GM21737 (cell line): ENCODE measurements at regions not wholly inside any gene's neighbourhood (a gene's known extent, or its start where the extent isn't known, plus 50 kb on each side); places are given as distances from the start of the nearest gene placed in this dataset.

Source experiments
- ATAC-seq: cut with Tn5 transposase; IDR thresholded peaks from one replicate; pipeline ENCODE4 v1.9.1; 2021; ENCODE audit warnings: mild to moderate bottlenecking, moderate library complexity; ENCODE audit not compliant: unreplicated experiment

DNA sequence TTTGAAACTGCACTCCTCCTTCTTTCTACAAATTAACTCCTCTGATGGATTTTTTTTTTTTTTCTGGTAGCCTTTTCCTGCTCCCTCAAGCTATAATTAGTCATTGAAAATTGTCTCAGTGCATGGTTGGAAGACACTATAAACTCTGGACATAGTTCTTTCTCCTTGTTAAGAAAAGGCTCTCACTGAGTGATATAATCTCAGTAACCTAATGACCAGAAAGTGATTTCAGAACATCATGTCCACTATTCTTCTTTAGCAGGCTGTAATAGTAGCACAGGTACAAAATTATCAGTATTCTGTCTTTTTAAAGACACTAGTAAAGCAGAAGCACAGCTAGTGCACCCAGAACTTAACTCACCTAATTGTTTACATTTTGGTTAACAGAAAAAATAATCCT is 752.6 kb upstream of the PHF14 start:
- no peak for ATAC-seq

DNA sequence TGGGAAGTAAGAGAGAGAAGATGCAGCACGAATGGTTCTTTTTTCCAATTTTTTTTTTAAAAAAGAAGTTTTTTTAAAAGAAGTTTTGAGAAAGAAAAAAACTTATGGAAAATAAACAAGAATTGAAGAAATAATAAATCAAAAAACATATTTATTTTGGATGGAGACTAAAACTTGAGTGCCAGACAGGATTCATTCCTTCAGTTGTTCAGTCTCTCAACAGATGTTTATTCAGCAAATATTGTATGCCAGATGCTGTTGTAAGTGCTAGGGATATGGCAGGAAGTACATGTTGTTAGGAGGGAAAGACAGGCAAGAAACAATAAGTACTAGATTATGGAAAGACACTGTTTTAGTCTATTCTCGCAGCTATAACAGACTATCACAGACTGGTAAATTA is 750.7 kb upstream of the PHF14 start:
- no peak for ATAC-seq

DNA sequence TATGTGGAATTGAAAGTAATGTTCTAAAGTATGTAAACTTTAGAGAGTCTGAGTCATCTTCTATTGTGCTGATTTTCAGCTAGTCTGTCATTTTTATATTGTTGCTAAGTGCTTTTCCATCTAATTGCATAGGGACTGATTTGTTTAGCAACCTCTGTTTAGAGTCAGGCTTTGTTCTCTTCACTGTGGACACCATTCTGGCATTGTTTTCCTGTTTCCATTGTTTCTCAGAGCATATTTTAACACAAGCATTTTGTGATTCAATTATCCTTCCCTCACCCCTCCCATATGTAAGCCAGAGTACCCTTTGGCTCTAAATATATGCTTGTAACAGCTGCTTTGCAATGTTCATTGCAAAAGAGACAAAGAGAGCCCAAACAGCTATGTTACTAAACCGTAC is 748.4 kb upstream of the PHF14 start:
- no peak for ATAC-seq

DNA sequence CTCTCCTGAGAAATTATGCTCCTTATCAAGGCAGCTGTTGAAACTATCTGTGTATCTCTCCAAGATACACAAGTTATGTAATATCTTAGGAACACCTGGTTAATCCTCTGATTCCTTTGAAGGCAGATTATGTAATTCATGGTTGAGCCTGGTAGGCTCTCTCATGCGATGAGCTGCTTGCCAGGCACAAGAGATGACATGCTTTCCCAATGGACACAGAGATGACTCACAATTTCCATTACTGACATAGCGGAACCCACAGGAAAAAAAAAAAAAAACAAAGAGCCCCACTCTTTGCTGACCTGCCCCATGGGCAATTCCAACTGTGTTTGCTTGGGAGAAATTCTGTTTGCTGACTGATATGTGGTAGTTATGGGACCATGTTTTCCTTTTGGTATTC is 736.4 kb upstream of the PHF14 start:
- ATAC-seq, result no peak

DNA sequence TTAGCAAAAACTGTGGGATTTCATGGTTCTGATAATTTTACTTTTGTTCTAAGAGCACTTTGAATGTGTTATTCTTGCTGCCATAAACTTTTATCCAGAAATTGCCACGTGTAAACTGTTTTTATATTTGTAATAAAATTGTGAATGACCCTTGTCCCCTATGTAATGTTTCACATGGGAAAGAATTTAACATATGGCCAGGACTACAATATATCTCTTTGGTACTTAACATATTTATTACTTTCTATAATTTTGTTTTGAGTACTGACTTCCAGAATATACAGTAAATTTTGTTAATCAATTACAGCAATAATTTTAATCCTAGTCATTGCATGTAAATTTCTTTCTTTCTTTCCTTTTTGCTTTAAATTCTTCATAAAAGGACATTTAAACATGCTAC is 735.0 kb upstream of the PHF14 start:
- no peak for ATAC-seq

DNA sequence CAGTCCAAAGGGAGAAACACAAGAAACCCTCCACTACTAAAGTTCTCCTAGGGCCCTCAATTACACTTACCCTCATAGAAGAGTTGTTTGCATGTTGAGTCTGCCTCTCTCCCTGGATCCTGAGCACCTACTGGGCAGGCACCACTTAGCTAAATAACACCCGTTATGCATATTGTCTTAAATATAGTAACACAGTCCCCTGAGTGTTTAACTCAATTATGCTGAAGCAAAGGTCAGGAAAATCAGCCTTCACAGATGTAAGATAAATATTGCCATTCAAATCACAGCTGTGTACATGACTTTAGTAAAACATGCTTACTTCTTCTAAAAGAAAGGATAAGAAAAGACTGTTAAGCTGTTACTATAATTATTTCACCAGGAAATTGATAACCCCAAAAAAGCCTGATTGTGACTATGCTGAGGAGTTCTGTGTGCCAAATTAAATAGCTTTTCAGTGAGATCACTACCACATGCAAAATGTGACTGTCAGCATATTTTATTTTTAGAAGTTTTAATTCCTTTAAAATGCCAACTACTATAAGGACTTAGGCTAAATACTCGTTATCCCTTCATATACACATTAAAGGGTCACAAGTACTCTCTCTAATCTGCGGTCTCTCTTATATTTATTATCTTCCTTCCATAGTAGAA is 733.9 kb upstream of the PHF14 start:
- no peak for ATAC-seq

DNA sequence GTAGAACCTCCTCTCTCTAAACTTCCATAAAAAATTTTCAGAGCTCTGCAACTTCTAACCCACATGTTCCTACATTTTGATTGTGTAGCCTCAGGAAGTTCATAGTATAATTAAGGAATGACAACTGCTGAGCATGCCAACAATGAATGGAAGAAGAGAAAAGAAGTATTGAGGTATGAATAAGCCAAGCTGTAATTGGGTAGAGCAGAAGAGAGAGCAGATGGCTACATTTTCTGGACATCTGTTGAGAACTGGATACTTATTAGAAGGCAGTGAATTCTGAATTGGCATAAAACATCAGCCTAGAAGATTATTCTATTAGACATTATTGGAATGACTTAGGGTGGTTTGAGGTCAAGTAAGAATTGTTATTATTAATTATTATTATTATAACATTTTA is 728.3 kb upstream of the PHF14 start:
- ATAC-seq, result no peak

DNA sequence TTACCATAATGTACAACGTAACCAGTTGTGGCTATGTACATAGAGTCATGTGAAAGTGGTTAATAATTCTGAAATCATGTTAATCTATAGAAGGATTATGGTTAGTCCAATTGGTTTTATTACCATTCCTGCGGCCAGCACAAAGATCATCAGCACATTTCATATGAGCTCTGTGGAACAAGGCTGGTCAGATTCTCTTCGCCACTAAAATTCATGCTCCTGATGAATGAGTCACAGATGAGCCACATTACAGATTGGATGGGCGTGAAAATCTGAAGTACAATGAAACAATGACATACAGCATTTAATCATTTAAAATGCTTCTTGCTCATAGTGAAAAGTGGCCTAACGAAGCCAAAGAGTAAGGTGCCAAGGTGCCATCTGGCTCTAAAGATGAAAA is 716.2 kb upstream of the PHF14 start:
- ATAC-seq, result no peak

DNA sequence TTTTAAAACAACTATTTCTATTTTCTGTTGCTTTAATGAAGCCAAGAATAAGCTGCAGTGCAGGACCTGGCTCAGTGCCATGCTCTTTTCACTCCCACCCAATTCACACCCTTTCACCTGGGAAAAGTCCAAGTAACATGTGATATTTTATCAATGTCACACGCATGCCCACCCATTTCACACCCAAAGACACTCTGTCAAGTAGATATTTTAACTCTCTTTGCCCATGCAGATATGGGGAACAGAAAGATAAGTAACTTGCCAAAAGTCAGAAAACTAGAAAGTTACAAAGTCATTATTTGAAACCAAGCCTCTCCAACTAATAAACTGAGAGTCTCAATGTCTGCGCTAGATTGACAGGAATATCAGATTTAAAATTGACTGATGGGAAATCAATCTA is 706.7 kb upstream of the PHF14 start:
- ATAC-seq, result no peak

DNA sequence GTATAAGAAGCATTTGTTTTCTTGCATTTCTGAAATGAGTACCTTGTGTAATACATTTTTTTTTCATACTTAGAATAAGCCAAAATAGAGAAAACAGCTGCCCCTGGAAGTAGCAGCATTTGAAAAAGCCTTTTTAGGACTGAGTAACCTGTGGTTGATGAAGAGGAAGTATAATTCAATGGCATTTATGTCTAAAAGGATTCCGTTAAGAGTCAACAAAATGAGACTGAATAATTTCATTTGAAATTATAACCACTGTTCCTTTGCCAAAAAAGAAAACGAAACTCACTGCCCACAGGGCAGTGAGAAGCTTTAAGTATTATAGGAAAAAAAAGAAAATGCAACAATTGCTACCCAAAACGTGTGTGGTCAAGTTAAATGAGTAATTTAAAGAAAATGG is 705.6 kb upstream of the PHF14 start:
- no peak for ATAC-seq

DNA sequence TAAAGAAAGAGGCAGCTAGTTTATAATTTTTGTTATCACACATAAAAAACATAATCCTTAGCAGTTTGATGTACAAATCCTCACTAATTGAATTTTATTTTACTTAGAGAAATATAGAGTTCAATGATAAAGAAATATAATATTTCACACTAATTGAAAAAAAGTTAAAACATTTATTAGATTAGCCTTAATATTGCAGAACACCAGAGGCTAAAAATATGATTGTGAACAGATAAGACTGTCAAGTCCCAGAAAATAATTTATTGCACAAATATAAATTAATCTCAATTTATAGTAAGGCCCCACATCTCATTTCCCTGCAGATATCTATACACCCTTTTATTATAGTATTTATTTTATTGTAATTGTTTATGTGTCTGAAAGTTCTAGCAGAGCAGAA is 690.8 kb upstream of the PHF14 start:
- ATAC-seq, result no peak

DNA sequence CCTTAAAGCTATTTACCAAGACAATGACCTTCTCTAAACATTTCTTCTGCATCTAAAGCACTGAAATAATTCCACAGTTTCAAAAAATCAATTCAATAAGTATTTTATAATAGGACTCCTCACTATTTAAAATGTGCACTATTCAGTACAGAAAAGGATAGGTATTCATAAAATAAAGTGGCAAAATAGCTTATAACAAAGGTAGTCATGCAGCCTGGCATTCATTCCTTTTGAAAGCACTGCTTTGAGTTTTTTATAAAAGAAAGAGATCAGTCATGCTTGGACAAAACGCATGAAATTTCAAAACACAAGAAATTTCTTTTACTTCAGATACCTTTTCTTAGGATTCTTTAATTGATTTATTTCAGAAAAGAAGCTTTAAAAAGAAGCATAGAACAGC is 689.7 kb upstream of the PHF14 start:
- ATAC-seq, result no peak

DNA sequence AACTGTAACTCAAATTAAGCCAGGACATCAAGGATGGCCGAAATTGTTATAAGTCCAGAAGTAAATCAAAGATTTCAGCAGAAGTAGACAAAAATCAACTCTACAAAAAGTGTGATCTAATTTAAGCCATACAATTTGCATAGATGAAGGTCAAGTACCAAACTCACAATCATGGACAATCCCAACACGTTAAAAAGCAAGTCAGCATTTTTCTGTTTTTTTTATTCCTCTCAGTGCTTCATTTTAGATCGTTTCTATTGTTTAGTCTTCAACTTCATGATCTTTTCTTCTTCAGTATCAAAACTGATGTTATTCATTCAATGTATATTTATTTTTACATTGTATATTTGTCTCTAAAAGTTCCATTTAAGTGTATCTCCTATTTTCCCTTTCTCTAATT is 674.3 kb upstream of the PHF14 start:
- no peak for ATAC-seq

DNA sequence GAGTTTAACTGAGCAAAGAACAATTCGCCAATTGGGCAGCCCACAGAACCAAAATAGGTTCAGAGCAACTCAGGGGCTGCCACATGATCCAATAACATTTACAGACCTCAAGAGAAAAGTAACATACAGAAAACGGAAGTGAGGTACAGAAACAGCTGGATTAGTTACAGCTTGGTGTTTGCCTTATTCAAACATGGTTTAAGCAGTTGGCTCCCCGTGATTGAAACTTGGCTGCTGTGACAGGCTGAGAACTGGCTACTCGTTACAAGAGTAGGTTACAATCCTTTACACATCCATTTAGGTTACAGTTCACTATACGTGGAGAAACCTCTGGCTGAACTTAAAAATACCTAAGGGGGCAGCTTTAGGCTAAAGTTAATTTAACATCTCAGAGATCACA is 673.1 kb upstream of the PHF14 start:
- no peak for ATAC-seq

DNA sequence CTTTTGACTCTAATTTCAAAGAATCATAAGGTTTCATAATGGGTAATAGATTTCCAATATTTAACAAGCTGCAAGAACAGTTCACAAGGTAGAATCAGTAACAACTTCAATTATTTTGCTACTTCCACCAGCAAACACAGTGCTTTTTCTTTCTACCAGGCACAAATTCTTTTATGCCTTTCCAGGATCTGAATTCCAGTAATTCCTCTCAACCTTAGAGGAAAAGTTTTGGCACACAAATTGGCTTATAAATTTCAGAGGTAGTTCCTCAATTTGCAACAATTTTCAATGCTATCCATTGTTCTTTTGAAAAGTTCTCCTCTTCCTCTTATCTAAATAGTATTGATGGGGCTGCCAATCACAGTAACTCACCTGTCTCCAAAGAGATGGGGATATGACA is 665.4 kb upstream of the PHF14 start:
- ATAC-seq, result no peak

DNA sequence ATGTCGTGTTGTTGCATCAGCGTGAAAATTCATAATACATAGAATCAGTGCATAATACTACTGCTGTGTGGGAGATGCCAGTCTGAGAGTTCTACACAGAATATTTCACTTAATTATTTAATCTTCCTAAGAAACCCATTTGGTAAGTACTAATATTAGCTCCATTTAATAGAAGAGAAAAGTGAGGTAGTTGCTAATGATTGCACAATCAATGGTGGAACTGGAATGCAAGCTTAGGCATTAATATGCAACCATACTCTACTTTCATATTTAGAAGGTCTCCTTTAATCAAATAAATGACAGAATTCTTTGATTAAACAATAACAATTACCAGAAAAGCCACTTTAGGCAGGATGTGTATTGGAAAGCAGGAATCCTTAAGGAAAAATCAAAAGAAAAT is 660.7 kb upstream of the PHF14 start:
- no peak for ATAC-seq

DNA sequence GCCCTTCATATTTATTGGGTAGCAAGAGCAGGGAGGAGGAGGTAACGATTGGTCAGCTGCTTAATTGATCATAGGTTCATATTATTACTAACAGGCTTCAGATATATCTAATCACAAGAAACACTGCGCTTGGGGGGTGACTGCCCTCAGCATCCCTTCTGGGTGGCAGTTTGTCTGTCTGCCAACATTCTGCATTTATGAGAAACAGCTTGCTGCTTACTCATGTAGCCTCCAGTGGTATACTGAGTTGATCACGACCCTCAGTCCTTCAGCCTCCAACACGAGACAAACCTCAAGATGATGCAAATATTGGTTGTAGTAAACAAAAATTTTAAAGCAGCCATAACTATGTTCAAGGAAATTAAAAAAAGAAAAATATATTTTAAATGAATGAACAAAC is 657.8 kb upstream of the PHF14 start:
- ATAC-seq, result no peak

DNA sequence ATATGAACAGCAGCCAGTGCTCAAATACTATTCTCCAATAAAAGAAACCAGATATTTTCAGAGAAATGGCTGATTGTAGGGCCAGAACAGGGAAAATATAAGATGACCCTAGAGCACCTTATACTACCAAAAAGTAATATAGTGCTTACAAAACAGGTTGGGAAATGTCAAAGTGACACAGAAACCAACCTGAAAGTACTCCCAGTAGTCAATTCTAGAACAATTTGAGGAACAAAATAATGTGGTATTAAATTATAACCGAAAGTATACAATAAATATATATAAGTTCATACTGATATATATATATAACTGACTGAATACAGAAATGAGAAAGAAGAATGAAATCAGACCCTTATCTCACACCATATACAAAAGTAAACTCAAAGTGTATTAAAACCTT is 657.2 kb upstream of the PHF14 start:
- no peak for ATAC-seq

DNA sequence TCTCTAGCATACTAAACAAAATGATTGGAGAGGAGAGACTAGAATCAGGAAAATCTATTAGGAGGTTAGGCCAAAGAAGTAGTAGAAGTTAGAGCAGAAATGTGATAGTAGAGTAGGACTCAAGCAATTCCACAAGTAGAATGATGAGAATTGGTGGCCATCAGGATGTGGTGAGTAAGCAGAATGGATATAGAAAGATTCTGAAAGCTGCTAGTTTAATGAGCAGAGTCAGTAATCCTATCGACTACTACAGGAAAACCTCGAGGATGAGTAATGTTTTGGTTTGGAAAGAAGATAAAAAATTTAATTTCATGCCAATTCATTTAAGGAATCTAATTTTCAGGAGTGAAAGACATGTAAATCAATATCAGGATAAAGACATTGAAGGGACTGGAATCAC is 648.3 kb upstream of the PHF14 start:
- no peak for ATAC-seq

DNA sequence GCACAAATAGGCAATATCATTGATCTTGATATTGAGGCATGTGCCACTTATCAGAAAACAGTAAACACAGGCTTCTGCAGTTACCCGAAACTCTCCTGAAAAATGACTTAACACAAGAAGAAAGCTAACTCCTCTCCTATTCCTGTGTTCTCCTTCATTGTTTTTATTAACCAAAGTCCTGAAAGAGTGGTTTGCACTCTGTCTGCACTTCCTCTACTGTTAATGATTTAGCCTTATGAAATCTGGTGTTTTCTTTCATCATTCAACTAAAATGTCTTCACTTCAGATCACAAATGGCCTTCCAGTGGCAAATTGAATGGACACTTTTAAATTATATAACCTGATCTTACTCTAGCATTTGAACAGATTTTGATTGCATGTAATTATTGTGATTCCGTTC is 630.6 kb upstream of the PHF14 start:
- ATAC-seq, result peak; percentile 80

DNA sequence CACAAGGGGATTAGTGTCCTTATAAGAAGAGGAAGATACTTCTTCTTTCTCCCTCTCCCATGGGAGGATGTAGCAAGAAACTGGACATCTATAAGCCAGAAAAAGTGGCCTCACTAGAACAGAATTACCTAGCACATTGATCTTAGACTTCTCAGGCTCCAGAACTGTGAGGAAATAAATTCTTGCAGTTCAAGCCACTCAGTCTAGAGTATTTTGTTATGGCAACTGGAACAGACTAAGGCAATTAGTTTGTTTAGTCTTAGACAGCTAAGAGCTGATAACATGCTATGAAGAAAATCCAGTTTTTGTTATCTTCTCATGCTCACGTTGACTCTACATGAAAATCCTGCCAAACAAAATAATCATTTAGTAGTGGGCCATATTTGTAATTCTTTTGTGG is 627.6 kb upstream of the PHF14 start:
- no peak for ATAC-seq

DNA sequence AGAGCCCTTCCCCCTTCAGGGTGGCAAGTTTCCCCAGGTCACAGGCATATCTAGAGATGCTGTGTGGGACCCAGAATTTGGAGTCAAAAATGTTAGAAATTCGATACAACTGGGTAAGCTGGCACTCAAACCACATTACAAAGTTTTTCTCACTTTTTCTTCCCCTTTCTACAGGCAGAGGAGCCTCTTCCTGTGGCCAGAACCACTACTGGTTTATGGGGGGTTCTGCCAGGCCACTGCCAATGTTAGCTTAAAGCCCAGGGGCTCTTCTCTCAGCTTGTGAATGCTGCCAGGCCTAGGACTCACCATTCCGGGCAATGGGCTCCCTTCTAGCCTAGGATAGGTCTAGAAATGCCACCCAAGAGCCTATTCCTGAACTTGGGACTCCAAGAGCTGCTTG is 617.9 kb upstream of the PHF14 start:
- ATAC-seq, result no peak

DNA sequence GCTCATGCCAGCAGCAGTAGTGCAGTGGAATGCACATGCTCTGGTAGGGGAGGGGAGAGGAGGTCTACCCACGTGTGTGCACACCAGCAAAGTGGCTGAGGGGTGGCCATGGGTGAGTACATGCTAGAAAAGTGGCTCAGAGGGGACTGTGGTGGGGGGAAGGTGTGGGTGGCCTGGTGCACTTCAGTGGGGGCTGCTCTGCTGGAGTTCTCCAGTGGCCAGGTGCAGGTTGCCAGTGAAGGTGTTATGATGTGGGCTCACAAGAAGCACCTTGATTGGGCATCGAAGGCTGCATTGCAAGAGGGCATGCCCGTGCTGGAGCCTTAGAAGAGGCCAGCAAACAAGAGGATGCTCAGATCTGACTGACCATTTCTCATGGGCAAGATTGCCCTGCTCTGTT is 613.6 kb upstream of the PHF14 start:
- no peak for ATAC-seq

DNA sequence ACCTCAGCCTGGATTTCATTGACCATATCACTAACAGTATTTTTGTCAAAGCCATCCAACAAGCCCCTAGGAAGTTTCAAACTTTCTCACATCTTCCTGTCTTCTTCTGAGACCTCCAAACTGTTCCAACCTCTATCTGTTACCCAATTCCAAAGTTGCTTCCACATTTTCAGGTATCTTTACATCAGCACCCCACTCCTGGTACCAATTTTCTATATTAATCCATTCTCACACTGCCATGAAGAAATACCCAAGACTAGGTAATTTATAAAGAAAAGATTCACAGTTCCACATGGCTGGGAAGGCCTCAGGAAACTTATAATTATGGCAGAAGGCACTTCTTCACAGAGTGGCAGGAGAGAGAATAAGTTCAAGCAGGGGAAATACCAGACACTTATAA is 571.9 kb upstream of the PHF14 start:
- ATAC-seq, result no peak
